Keratinocyte (primary cell): ENCODE measurements at regions not wholly inside any gene's neighbourhood (a gene's known extent, or its start where the extent isn't known, plus 50 kb on each side); places are given as distances from the start of the nearest gene placed in this dataset.

ENCODE experiments used
- DNase-seq: peaks from one replicate; pipeline ENCODE4 v3.0.0-alpha.2; 2011; ENCODE audit warnings: low read depth, missing footprints, low spot score
- FAIRE-seq: peaks from 2 replicates; lab custom pipeline; 2011; peaks lifted over from hg19 to GRCh38; lab: Jason Lieb, UNC
- H2AFZ ChIP-seq: 2 replicates; pipeline ENCODE4 v1.6.0; 2012; ENCODE audit warnings: low read length, control low read depth, inconsistent platforms; ENCODE audit not compliant: control insufficient read depth
- H3K27ac ChIP-seq: 2 replicates; pipeline ENCODE4 v1.5.1; 2011; ENCODE audit warnings: low read length; ENCODE audit not compliant: control insufficient read depth, insufficient read depth
- H3K27me3 ChIP-seq: 3 replicates; pipeline ENCODE4 v1.6.0; 2011; ENCODE audit warnings: low read length; ENCODE audit not compliant: control insufficient read depth, insufficient read depth; ENCODE audit errors: extremely low read depth
- H3K36me3 ChIP-seq, 2 experiments: 2 replicates in 1 of 2; 3 replicates in 1 of 2; pipeline ENCODE4 v1.5.1; 2011; ENCODE audit warnings: low read length in 2 of 2, mild to moderate bottlenecking in 1 of 2; ENCODE audit not compliant: control insufficient read depth in 2 of 2, insufficient read depth in 2 of 2; ENCODE audit errors: extremely low read depth in 1 of 2
- H3K4me1 ChIP-seq: 3 replicates; pipeline ENCODE4 v1.5.1; 2011; ENCODE audit warnings: low read length; ENCODE audit not compliant: control insufficient read depth, insufficient read depth; ENCODE audit errors: extremely low read depth
- H3K4me2 ChIP-seq: 3 replicates; pipeline ENCODE4 v1.6.0; 2011; ENCODE audit warnings: low read depth, low read length; ENCODE audit not compliant: control insufficient read depth, insufficient read depth; ENCODE audit errors: extremely low read depth
- H3K4me3 ChIP-seq, 3 experiments: fragments of 200-600 bp in 1 of 3; sonication (generic) in 1 of 3; 2 replicates in 2 of 3; 3 replicates in 1 of 3; pipeline ENCODE4 v1.5.1; 2011 to 2016; ENCODE audit warnings: low read length in 3 of 3, mild to moderate bottlenecking in 3 of 3, control low read depth in 2 of 3, inconsistent platforms in 1 of 3, low read depth in 1 of 3, mixed read lengths in 1 of 3, mixed run types in 1 of 3, moderate library complexity in 1 of 3; ENCODE audit not compliant: control insufficient read depth in 2 of 3, insufficient read depth in 2 of 3; ENCODE audit errors: extremely low read depth in 1 of 3
- H3K79me2 ChIP-seq: 2 replicates; pipeline ENCODE4 v1.6.0; 2012; ENCODE audit warnings: low read length; ENCODE audit not compliant: control insufficient read depth, insufficient read depth
- H3K9ac ChIP-seq: 3 replicates; pipeline ENCODE4 v1.6.0; 2011; ENCODE audit warnings: low read length; ENCODE audit not compliant: control insufficient read depth, insufficient read depth; ENCODE audit errors: extremely low read depth
- H3K9me1 ChIP-seq: 3 replicates; pipeline ENCODE4 v1.6.0; 2011; ENCODE audit warnings: low read length; ENCODE audit not compliant: control insufficient read depth, insufficient read depth; ENCODE audit errors: extremely low read depth
- H3K9me3 ChIP-seq: 2 replicates; pipeline ENCODE4 v1.5.1; 2012; ENCODE audit warnings: low read depth, low read length; ENCODE audit not compliant: control insufficient read depth
- H4K20me1 ChIP-seq: 3 replicates; pipeline ENCODE4 v1.6.0; 2011; ENCODE audit warnings: low read length; ENCODE audit not compliant: control insufficient read depth, insufficient read depth; ENCODE audit errors: extremely low read depth
- EZH2 ChIP-seq: IDR thresholded peaks from one replicate; pipeline ENCODE4 v1.6.1; 2012; ENCODE audit warnings: inconsistent platforms, mild to moderate bottlenecking, low read length, moderate library complexity
- dilution Hi-C: fragments of 300-500 bp; cut with MboI; formaldehyde crosslinking; loops from one replicate; pipeline ENCODE4 v1.7.0; 2020; ENCODE audit warnings: low sequenced_read_pairs; ENCODE audit not compliant: extremely low pct_ligation_motif_present
- TF ChIP-seq, protein P1 (sequence below), 3 experiments: IDR thresholded peaks in 1 of 3; conservative IDR thresholded peaks in 1 of 3; optimal IDR thresholded peaks in 1 of 3; 2 replicates in 2 of 3; 3 replicates in 1 of 3; pipeline versions ENCODE3 to v1.5.1; 2011; ENCODE audit warnings: low read length in 3 of 3, mild to moderate bottlenecking in 3 of 3, moderate library complexity in 2 of 3, control low read depth in 1 of 3, inconsistent platforms in 1 of 3; ENCODE audit not compliant: insufficient read depth in 2 of 3; ENCODE audit errors: extremely low read depth in 1 of 3

DNA sequence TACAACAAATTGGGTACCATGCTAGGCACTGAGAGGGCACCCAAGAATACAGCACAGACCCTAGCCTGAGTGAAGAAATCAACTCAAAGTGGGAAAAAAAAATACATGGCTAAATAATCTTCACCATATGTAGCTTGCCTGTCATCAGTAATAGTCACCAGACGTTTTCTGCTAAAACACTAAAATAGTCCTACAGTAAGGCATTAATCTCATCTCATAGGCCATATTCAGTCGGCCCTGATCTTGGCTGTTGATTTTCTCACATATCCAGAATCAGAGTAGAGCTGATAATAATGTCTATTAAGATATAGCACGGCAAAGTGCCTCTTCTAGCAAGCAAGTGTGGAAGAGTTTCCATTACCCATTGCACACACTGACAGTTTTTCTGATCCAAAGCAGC is 322.1 kb upstream of the SLC30A5 start:
- no peaks in the 10 kb centered on the region for H3K79me2 ChIP-seq
- H2AFZ ChIP-seq: no peak overlapping the region
- H3K9me3 ChIP-seq: no peaks in the 10 kb centered on the region
- no peak overlapping the region for H3K4me3 ChIP-seq
- H3K9ac ChIP-seq: no peak overlapping the region
- H3K27me3 ChIP-seq: no peaks in the 10 kb centered on the region
- FAIRE-seq (no peak), DNase-seq (no peak)
- dilution Hi-C loops: no loop called here
- TF ChIP-seq, protein P1, sequence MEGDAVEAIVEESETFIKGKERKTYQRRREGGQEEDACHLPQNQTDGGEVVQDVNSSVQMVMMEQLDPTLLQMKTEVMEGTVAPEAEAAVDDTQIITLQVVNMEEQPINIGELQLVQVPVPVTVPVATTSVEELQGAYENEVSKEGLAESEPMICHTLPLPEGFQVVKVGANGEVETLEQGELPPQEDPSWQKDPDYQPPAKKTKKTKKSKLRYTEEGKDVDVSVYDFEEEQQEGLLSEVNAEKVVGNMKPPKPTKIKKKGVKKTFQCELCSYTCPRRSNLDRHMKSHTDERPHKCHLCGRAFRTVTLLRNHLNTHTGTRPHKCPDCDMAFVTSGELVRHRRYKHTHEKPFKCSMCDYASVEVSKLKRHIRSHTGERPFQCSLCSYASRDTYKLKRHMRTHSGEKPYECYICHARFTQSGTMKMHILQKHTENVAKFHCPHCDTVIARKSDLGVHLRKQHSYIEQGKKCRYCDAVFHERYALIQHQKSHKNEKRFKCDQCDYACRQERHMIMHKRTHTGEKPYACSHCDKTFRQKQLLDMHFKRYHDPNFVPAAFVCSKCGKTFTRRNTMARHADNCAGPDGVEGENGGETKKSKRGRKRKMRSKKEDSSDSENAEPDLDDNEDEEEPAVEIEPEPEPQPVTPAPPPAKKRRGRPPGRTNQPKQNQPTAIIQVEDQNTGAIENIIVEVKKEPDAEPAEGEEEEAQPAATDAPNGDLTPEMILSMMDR (optimal IDR thresholded peaks at IDR 0.05 in 1 of 3, IDR thresholded peaks at IDR 0.05 in 1 of 3, conservative IDR thresholded peaks at IDR 0.05 in 1 of 3; ENCODE audit: extremely low read depth in 1 of 3, insufficient read depth in 2 of 3, low read length in 3 of 3): no peak
- TF ChIP-seq EZH2: no peak
- no peaks in the 10 kb centered on the region for H3K4me1 ChIP-seq
- no peak overlapping the region for H3K27ac ChIP-seq
- H4K20me1 ChIP-seq: no peaks in the 10 kb centered on the region
- H3K9me1 ChIP-seq: no peaks in the 10 kb centered on the region
- H3K4me2 ChIP-seq: no peak overlapping the region
- H3K36me3 ChIP-seq: no peaks in the 10 kb centered on the region

DNA sequence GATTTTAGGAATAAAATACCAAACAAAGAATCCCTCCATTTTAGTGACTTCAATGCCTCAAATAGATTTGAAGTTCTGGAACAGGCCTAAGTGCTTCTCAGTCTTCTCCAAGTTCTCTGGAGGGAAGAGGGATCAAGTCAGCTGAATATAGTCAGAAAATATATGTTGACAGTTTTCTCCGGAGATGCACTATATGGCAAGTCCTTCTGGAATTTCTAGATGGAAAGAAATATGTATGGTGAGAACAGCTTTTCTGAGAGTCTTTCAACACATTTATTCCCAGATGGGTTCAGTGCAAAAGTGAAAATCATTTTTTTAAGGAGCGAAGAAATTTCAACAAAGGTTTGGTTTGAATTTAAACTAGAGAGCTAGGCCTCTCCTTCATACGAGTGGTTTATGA is 317.4 kb upstream of the SLC30A5 start:
- H3K36me3 ChIP-seq: no peaks in the 10 kb centered on the region
- dilution Hi-C loops: no loop called here
- H3K27ac ChIP-seq: no peak overlapping the region
- H3K4me3 ChIP-seq: no peak overlapping the region
- FAIRE-seq: no peak
- H3K79me2 ChIP-seq: no peaks in the 10 kb centered on the region
- no peak for TF ChIP-seq EZH2
- TF ChIP-seq, protein P1 (optimal IDR thresholded peaks at IDR 0.05 in 1 of 3, IDR thresholded peaks at IDR 0.05 in 1 of 3, conservative IDR thresholded peaks at IDR 0.05 in 1 of 3; ENCODE audit: extremely low read depth in 1 of 3, insufficient read depth in 2 of 3, low read length in 3 of 3): no peak
- H3K9me3 ChIP-seq: no peaks in the 10 kb centered on the region
- no peak overlapping the region for H3K9ac ChIP-seq
- H2AFZ ChIP-seq: no peak overlapping the region
- H3K9me1 ChIP-seq: no peaks in the 10 kb centered on the region
- H3K27me3 ChIP-seq: no peaks in the 10 kb centered on the region
- no peak for DNase-seq
- no peaks in the 10 kb centered on the region for H3K4me1 ChIP-seq
- H4K20me1 ChIP-seq: no peaks in the 10 kb centered on the region
- no peak overlapping the region for H3K4me2 ChIP-seq
